ENCODE measurements at regions not wholly inside any gene's neighbourhood (a gene's known extent, or its start where the extent isn't known, plus 50 kb on each side); places are given as distances from the start of the nearest gene placed in this dataset.

DNA sequence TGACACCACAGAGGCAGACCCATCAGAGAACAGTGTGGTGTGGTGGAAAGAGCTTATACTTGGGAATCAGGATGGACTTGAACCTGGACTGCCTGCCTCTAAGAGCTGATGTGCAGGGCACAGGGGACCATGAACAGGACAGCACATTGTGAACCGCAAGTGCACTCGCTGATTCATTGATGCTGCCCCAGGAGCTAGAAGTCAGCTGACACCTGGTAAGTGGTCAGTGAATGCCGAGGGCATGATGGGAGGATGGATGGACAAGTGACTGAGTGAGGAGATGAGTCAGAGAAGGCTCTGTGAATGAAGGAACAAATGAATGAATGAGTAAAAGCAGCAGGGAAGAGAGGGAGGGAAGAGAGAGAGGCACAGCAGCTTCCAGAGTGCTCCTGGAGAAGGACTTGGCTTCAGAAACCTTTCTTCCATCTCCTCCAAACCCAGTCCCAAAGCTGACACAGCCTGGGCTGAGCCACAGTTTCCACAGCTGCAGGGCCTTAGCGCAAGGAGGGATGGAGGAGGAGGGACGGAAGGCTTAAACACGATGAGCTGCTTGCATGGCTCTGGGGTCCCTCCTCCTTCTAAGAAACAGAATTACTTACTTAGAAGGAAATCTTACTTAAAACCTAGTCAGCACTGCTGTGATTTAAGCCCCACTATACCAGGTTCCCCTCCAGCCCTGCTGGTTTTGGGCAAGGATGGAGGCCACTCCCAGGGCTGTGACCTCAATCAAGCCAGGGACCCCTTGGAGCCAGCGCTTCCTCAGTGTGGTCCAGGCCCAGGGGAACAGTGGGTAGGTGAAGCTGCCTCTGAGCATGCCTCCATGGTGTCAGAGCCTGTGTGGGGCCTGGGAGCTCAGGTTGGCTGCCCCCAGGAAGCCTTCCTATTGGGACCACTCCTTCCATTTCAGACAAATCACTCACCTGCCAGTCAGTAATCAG, 184.6 kb downstream of the TMEM132E start:
- WGBS = 61% methylated on average over 7 of the region's 7 CpGs
- H2AK5ac ChIP-seq (ENCODE audit: low read length, severe bottlenecking) = no peak overlapping the region

DNA sequence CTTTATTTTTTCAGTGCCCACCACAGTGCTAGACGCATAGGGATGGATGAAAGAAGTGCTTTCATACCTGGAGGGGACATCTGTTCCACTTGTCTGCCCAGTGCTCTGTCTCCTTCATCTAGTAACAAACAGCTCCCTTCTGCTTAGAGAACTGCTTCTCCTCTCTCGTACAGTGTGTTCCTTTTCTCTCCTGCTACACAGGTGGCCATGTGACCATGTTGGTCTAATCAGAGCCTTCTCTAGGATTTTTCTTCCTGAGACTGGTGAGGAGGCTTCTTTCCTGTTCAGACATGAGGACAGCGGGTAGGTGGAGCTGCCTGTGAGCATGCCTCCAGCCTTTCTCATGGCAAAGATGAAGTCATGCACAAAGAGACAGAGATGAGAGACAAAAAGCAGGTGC, 182.7 kb downstream of the TMEM132E start:
- 74% methylated on average over 3 of the region's 3 CpGs for WGBS
- Histone ChIP-seq H2BK15ac (ENCODE audit: low read depth, poor library complexity, severe bottlenecking) (no peak overlapping the region), H2AK5ac (ENCODE audit: low read length, severe bottlenecking) (no peak overlapping the region), H3K27me3 (ENCODE audit: control insufficient read depth in 1 of 2, insufficient read depth in 1 of 2, low read length in 2 of 2) (peaks cover 0 to 24% of the 10 kb centered on the region in 2 experiments), H2BK12ac (ENCODE audit: low read length in 2 of 2) (no peak overlapping the region), H2BK120ac (ENCODE audit: low read depth, low read length) (no peak overlapping the region), H4K91ac (ENCODE audit: low read length) (no peak overlapping the region), H2AFZ (ENCODE audit: low read depth, low read length) (no peak overlapping the region), H3K4me1 (ENCODE audit: control insufficient read depth, insufficient read depth, low read depth, low read length) (no peaks in the 10 kb centered on the region), H3K36me3 (ENCODE audit: control insufficient read depth in 1 of 2, insufficient read depth in 2 of 2, low read depth in 1 of 2, low read length in 2 of 2) (no peaks in the 10 kb centered on the region), H3K18ac (ENCODE audit: low read depth in 1 of 2, low read length in 2 of 2) (no peak overlapping the region), H3K4me2 (ENCODE audit: low read length, poor library complexity, severe bottlenecking) (no peak overlapping the region), H3K79me1 (replicated peaks; ENCODE audit: low read length, poor library complexity, severe bottlenecking) (no peaks in the 10 kb centered on the region), H2BK5ac (ENCODE audit: low read depth, low read length, poor library complexity, severe bottlenecking) (no peak overlapping the region), H3K4ac (ENCODE audit: low read depth in 1 of 2, low read length in 2 of 2) (no peak overlapping the region), H3K23ac (ENCODE audit: low read length in 2 of 2) (no peak overlapping the region), H3K27ac (ENCODE audit: low read length, poor library complexity, severe bottlenecking) (no peak overlapping the region), H3K9ac (ENCODE audit: low read length) (no peak overlapping the region), H3K9me3 (ENCODE audit: control insufficient read depth, low read length) (no peaks in the 10 kb centered on the region), H4K8ac (ENCODE audit: low read length) (no peak overlapping the region), H3K4me3 (ENCODE audit: insufficient read depth in 1 of 2, low read depth in 1 of 2, low read length in 2 of 2) (no peak overlapping the region), H3K14ac (ENCODE audit: low read length in 2 of 2) (no peak overlapping the region)
- no peak for DNase-seq

More for the DNA sequence above, 184.6 kb downstream of the TMEM132E start:
- H3K18ac ChIP-seq (ENCODE audit: low read depth in 1 of 2, low read length in 2 of 2) = no peak overlapping the region
- no peak overlapping the region for H3K14ac ChIP-seq (ENCODE audit: low read length in 2 of 2)
- no peak overlapping the region for H3K23ac ChIP-seq (ENCODE audit: low read length in 2 of 2)
- H3K27ac ChIP-seq (ENCODE audit: low read length, poor library complexity, severe bottlenecking) = no peak overlapping the region
- no peaks in the 10 kb centered on the region for H3K36me3 ChIP-seq (ENCODE audit: control insufficient read depth in 1 of 2, insufficient read depth in 2 of 2, low read depth in 1 of 2, low read length in 2 of 2)
- no peak overlapping the region for H2BK120ac ChIP-seq (ENCODE audit: low read depth, low read length)
- no peak for DNase-seq
- H3K4me3 ChIP-seq (ENCODE audit: insufficient read depth in 1 of 2, low read depth in 1 of 2, low read length in 2 of 2) = no peak overlapping the region
- H4K91ac ChIP-seq (ENCODE audit: low read length) = no peak overlapping the region
- H2BK5ac ChIP-seq (ENCODE audit: low read depth, low read length, poor library complexity, severe bottlenecking) = no peak overlapping the region
- no peak overlapping the region for H3K4me2 ChIP-seq (ENCODE audit: low read length, poor library complexity, severe bottlenecking)
- no peaks in the 10 kb centered on the region for H3K9me3 ChIP-seq (ENCODE audit: control insufficient read depth, low read length)
- H3K4me1 ChIP-seq (ENCODE audit: control insufficient read depth, insufficient read depth, low read depth, low read length) = no peaks in the 10 kb centered on the region
- no peaks in the 10 kb centered on the region for H3K79me1 ChIP-seq (replicated peaks; ENCODE audit: low read length, poor library complexity, severe bottlenecking)
- H4K8ac ChIP-seq (ENCODE audit: low read length) = no peak overlapping the region
- no peak overlapping the region for H2BK15ac ChIP-seq (ENCODE audit: low read depth, poor library complexity, severe bottlenecking)
- H3K27me3 ChIP-seq (ENCODE audit: control insufficient read depth in 1 of 2, insufficient read depth in 1 of 2, low read length in 2 of 2) = peaks cover 0 to 16% of the 10 kb centered on the region in 2 experiments
- no peak overlapping the region for H2AFZ ChIP-seq (ENCODE audit: low read depth, low read length)
- H2BK12ac ChIP-seq (ENCODE audit: low read length in 2 of 2) = no peak overlapping the region
- no peak overlapping the region for H3K9ac ChIP-seq (ENCODE audit: low read length)
- no peak overlapping the region for H3K4ac ChIP-seq (ENCODE audit: low read depth in 1 of 2, low read length in 2 of 2)

DNA sequence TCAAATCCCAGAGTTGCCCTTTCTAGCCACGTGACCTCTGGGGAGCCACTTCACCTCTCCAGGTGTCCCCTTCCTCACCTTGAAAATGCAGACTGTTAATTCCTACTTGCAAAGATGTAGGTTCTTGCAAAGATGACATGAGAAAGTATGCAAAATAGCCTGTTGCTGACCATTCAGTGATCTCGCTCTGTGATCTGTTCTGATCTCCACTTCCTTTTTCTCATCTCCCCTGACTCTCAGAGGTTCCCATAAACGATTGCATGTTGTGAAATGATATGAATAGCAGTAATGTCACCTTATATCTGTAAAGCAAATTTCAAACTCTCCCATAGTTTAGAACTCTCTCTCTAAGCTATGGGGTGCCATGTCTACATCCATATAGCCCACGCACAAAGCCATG, 182.3 kb downstream of the TMEM132E start:
- Histone ChIP-seq H2BK12ac (ENCODE audit: low read length in 2 of 2) (no peak overlapping the region), H3K18ac (ENCODE audit: low read depth in 1 of 2, low read length in 2 of 2) (no peak overlapping the region), H3K4me1 (ENCODE audit: control insufficient read depth, insufficient read depth, low read depth, low read length) (no peaks in the 10 kb centered on the region), H3K9ac (ENCODE audit: low read length) (no peak overlapping the region), H3K9me3 (ENCODE audit: control insufficient read depth, low read length) (no peaks in the 10 kb centered on the region), H3K36me3 (ENCODE audit: control insufficient read depth in 1 of 2, insufficient read depth in 2 of 2, low read depth in 1 of 2, low read length in 2 of 2) (no peaks in the 10 kb centered on the region), H3K23ac (ENCODE audit: low read length in 2 of 2) (no peak overlapping the region), H2BK120ac (ENCODE audit: low read depth, low read length) (no peak overlapping the region), H3K4ac (ENCODE audit: low read depth in 1 of 2, low read length in 2 of 2) (no peak overlapping the region), H3K27ac (ENCODE audit: low read length, poor library complexity, severe bottlenecking) (no peak overlapping the region), H4K91ac (ENCODE audit: low read length) (no peak overlapping the region), H4K8ac (ENCODE audit: low read length) (no peak overlapping the region), H2AK5ac (ENCODE audit: low read length, severe bottlenecking) (no peak overlapping the region), H3K4me3 (ENCODE audit: insufficient read depth in 1 of 2, low read depth in 1 of 2, low read length in 2 of 2) (no peak overlapping the region), H3K14ac (ENCODE audit: low read length in 2 of 2) (no peak overlapping the region), H3K27me3 (ENCODE audit: control insufficient read depth in 1 of 2, insufficient read depth in 1 of 2, low read length in 2 of 2) (peaks cover 0 to 24% of the 10 kb centered on the region in 2 experiments), H3K4me2 (ENCODE audit: low read length, poor library complexity, severe bottlenecking) (no peak overlapping the region), H2BK5ac (ENCODE audit: low read depth, low read length, poor library complexity, severe bottlenecking) (no peak overlapping the region), H2AFZ (ENCODE audit: low read depth, low read length) (no peak overlapping the region), H3K79me1 (replicated peaks; ENCODE audit: low read length, poor library complexity, severe bottlenecking) (no peaks in the 10 kb centered on the region), H2BK15ac (ENCODE audit: low read depth, poor library complexity, severe bottlenecking) (no peak overlapping the region)
- WGBS = 90% methylated on average over 2 of the region's 4 CpGs
- no peak for DNase-seq

DNA sequence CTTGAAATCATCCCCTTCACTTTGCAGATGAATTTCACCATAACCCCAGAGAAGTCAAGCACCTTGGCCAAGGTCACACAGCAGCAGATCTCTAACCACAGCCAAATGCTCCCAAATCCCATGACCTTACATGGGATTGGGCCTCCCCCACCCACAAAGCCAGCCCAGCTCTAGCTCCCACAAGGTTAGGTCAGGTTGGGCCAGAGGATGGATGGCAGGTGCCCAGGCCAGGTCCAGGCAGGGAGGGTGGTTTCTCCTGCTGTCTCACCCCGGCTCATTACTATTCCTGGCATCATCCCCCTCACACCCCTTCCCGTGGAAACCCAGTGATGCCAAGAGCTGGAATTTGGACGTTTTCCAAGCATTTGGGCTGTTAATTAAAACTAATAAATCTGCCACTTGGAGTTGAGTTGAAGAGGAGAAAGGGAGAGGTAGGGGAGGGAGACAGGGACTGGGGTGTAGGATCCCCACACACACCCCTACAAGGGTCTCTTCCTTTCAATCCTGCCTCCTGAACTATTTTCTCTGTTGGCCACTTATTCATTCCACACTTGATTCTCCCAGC, 181.6 kb downstream of the TMEM132E start:
- no peak overlapping the region for H2AFZ ChIP-seq (ENCODE audit: low read depth, low read length)
- no peak overlapping the region for H3K4me3 ChIP-seq (ENCODE audit: insufficient read depth in 1 of 2, low read depth in 1 of 2, low read length in 2 of 2)
- no peak overlapping the region for H2AK5ac ChIP-seq (ENCODE audit: low read length, severe bottlenecking)
- no peak overlapping the region for H3K9ac ChIP-seq (ENCODE audit: low read length)
- H2BK120ac ChIP-seq (ENCODE audit: low read depth, low read length) = no peak overlapping the region
- no peak overlapping the region for H3K23ac ChIP-seq (ENCODE audit: low read length in 2 of 2)
- H3K27ac ChIP-seq (ENCODE audit: low read length, poor library complexity, severe bottlenecking) = no peak overlapping the region
- H3K27me3 ChIP-seq (ENCODE audit: control insufficient read depth in 1 of 2, insufficient read depth in 1 of 2, low read length in 2 of 2) = peaks cover 0 to 23% of the 10 kb centered on the region in 2 experiments
- no peak overlapping the region for H3K18ac ChIP-seq (ENCODE audit: low read depth in 1 of 2, low read length in 2 of 2)
- H3K79me1 ChIP-seq (replicated peaks; ENCODE audit: low read length, poor library complexity, severe bottlenecking) = no peaks in the 10 kb centered on the region
- no peak overlapping the region for H3K4ac ChIP-seq (ENCODE audit: low read depth in 1 of 2, low read length in 2 of 2)
- no peak overlapping the region for H3K14ac ChIP-seq (ENCODE audit: low read length in 2 of 2)
- H3K9me3 ChIP-seq (ENCODE audit: control insufficient read depth, low read length) = no peaks in the 10 kb centered on the region
- no CpG with 5 or more reads among the region's 3 CpGs for WGBS
- H2BK5ac ChIP-seq (ENCODE audit: low read depth, low read length, poor library complexity, severe bottlenecking) = no peak overlapping the region
- no peaks in the 10 kb centered on the region for H3K4me1 ChIP-seq (ENCODE audit: control insufficient read depth, insufficient read depth, low read depth, low read length)
- H2BK12ac ChIP-seq (ENCODE audit: low read length in 2 of 2) = no peak overlapping the region
- H4K8ac ChIP-seq (ENCODE audit: low read length) = no peak overlapping the region
- no peak for DNase-seq
- no peak overlapping the region for H4K91ac ChIP-seq (ENCODE audit: low read length)
- no peak overlapping the region for H3K4me2 ChIP-seq (ENCODE audit: low read length, poor library complexity, severe bottlenecking)
- H2BK15ac ChIP-seq (ENCODE audit: low read depth, poor library complexity, severe bottlenecking) = no peak overlapping the region
- H3K36me3 ChIP-seq (ENCODE audit: control insufficient read depth in 1 of 2, insufficient read depth in 2 of 2, low read depth in 1 of 2, low read length in 2 of 2) = no peaks in the 10 kb centered on the region
